OCI-LY7 (cell line): ENCODE measurements at regions not wholly inside any gene's neighbourhood (a gene's known extent, or its start where the extent isn't known, plus 50 kb on each side); places are given as distances from the start of the nearest gene placed in this dataset.

Experiments used
- BruUV-seq: library from RNA; stranded (reverse); fragments of 400-500 nt; replicated peaks from 2 replicates; lab custom pipeline; 2021; lab: Mats Ljungman, UMichigan
- CTCF ChIA-PET: fragments of 300-600 bp; sonication (Branson Sonifier 250); formaldehyde crosslinking; loops from one replicate; lab custom pipeline; 2022; ENCODE audit warnings: antibody characterized with exemption; ENCODE audit not compliant: unreplicated experiment; lab: Charles Lee
- POLR2A ChIA-PET: fragments of 300-600 bp; sonication (Branson Sonifier 250); formaldehyde crosslinking; loops from one replicate; lab custom pipeline; 2022; ENCODE audit warnings: antibody characterized with exemption; lab: Charles Lee
- DNase-seq: peaks from one replicate; pipeline ENCODE4 v3.0.0-alpha.2; 2015; ENCODE audit warnings: low spot score
- H2AFZ ChIP-seq: fragments of 200-600 bp; sonication (generic), shearing (Covaris generic); 2 replicates; pipeline ENCODE4 v1.6.1; 2014; ENCODE audit warnings: mild to moderate bottlenecking, antibody characterized with exemption, low read length, moderate library complexity
- H3K27ac ChIP-seq: fragments of 200-600 bp; sonication (generic); 2 replicates; pipeline ENCODE4 v1.5.1; 2014; ENCODE audit warnings: mixed run types, low read depth, mild to moderate bottlenecking, moderate library complexity, low read length, inconsistent platforms; ENCODE audit not compliant: poor library complexity, severe bottlenecking
- H3K36me3 ChIP-seq: fragments of 200-600 bp; sonication (generic); 2 replicates; pipeline ENCODE4 v1.6.1; 2014; ENCODE audit warnings: mild to moderate bottlenecking, antibody characterized with exemption, low read length, moderate library complexity, mixed read lengths; ENCODE audit not compliant: insufficient read depth
- H3K4me1 ChIP-seq: fragments of 200-600 bp; sonication (generic); 2 replicates; pipeline ENCODE4 v1.5.1; 2014; ENCODE audit warnings: mild to moderate bottlenecking, low read length; ENCODE audit not compliant: insufficient read depth, poor library complexity, severe bottlenecking
- H3K4me2 ChIP-seq: fragments of 200-600 bp; sonication (generic); 2 replicates; pipeline ENCODE4 v1.6.1; 2014; ENCODE audit warnings: mild to moderate bottlenecking, low read length
- H3K4me3 ChIP-seq: fragments of 200-600 bp; sonication (generic); 2 replicates; pipeline ENCODE4 v1.5.1; 2014; ENCODE audit warnings: mild to moderate bottlenecking, low read depth, low read length; ENCODE audit not compliant: poor library complexity, severe bottlenecking
- H3K79me2 ChIP-seq: fragments of 200-600 bp; sonication (generic); 2 replicates; pipeline ENCODE4 v1.6.1; 2016; ENCODE audit warnings: low read depth, mild to moderate bottlenecking, low read length, moderate library complexity, mixed read lengths; ENCODE audit not compliant: insufficient read depth
- H3K9me2 ChIP-seq: fragments of 200-600 bp; sonication (generic); 2 replicates; pipeline ENCODE4 v1.6.1; 2016; ENCODE audit warnings: mild to moderate bottlenecking, low read length, mixed read lengths; ENCODE audit not compliant: insufficient read depth
- H3K9me3 ChIP-seq: fragments of 200-600 bp; sonication (generic); 2 replicates; pipeline ENCODE4 v1.6.1; 2014; ENCODE audit warnings: mild to moderate bottlenecking, mixed run types, low read length, mixed read lengths
- H4K20me1 ChIP-seq: fragments of 200-600 bp; sonication (generic); 2 replicates; pipeline ENCODE4 v1.6.1; 2014; ENCODE audit warnings: mild to moderate bottlenecking, antibody characterized with exemption, low read length, moderate library complexity, mixed read lengths; ENCODE audit not compliant: insufficient read depth
- CTCF ChIP-seq: fragments of 200-600 bp; sonication (generic); conservative IDR thresholded peaks from 2 replicates; pipeline ENCODE4 v1.5.1; 2014; ENCODE audit warnings: mild to moderate bottlenecking, antibody characterized with exemption, low read length, moderate library complexity, mixed read lengths
- EZH2phosphoT487 ChIP-seq: fragments of 200-600 bp; sonication (generic); IDR thresholded peaks from 2 replicates; pipeline ENCODE4 v1.6.1; 2018; ENCODE audit warnings: low read depth, borderline replicate concordance, mild to moderate bottlenecking, mixed run types, antibody characterized with exemption, low read length, moderate library complexity, mixed read lengths
- intact Hi-C: fragments of 100-400 bp; cut with micrococcal nuclease; formaldehyde crosslinking; loops from one replicate; pipeline ENCODE4 v1.10.0; 2022; ENCODE audit not compliant: unreplicated experiment

GRCh38 chr5:38724301-38725030 lies 121.3 kb upstream of the OSMR start:
- POLR2A ChIA-PET: no interaction called here
- no peak overlapping the region for H3K4me3 ChIP-seq
- no peak overlapping the region for H3K27ac ChIP-seq
- no peaks in the 10 kb centered on the region for H3K4me1 ChIP-seq
- TF ChIP-seq EZH2phosphoT487 (no peak), CTCF (no peak)
- no peaks in the 10 kb centered on the region for H3K36me3 ChIP-seq
- H3K4me2 ChIP-seq: no peak overlapping the region
- no peak overlapping the region for H2AFZ ChIP-seq
- no peaks in the 10 kb centered on the region for H3K9me2 ChIP-seq
- no peaks in the 10 kb centered on the region for H3K79me2 ChIP-seq
- no peaks in the 10 kb centered on the region for H3K9me3 ChIP-seq
- no peak for DNase-seq
- no TSS peak for BruUV-seq
- no peaks in the 10 kb centered on the region for H4K20me1 ChIP-seq
- intact Hi-C loops: no loop called here
- CTCF ChIA-PET: no interaction called here

GRCh38 chr5:38725371-38725865 lies 120.4 kb upstream of the OSMR start:
- BruUV-seq: no TSS peak
- no peaks in the 10 kb centered on the region for H3K9me3 ChIP-seq
- CTCF ChIA-PET: no interaction called here
- no peak overlapping the region for H3K4me2 ChIP-seq
- H4K20me1 ChIP-seq: no peaks in the 10 kb centered on the region
- POLR2A ChIA-PET: no interaction called here
- TF ChIP-seq EZH2phosphoT487 (no peak), CTCF (no peak)
- H3K9me2 ChIP-seq: no peaks in the 10 kb centered on the region
- H2AFZ ChIP-seq: no peak overlapping the region
- no peaks in the 10 kb centered on the region for H3K36me3 ChIP-seq
- no peak overlapping the region for H3K4me3 ChIP-seq
- no peaks in the 10 kb centered on the region for H3K4me1 ChIP-seq
- intact Hi-C loops: no loop called here
- no peak for DNase-seq
- H3K79me2 ChIP-seq: no peaks in the 10 kb centered on the region
- no peak overlapping the region for H3K27ac ChIP-seq

GRCh38 chr5:38726279-38726678 lies 119.5 kb upstream of the OSMR start:
- DNase-seq: no peak
- CTCF ChIA-PET: no interaction called here
- Histone ChIP-seq H3K9me3 (no peaks in the 10 kb centered on the region), H4K20me1 (no peaks in the 10 kb centered on the region), H3K4me3 (no peak overlapping the region), H3K79me2 (no peaks in the 10 kb centered on the region), H3K36me3 (no peaks in the 10 kb centered on the region), H3K4me2 (no peak overlapping the region), H3K9me2 (no peaks in the 10 kb centered on the region), H3K27ac (no peak overlapping the region), H3K4me1 (no peaks in the 10 kb centered on the region), H2AFZ (no peak overlapping the region)
- intact Hi-C loops: no loop called here
- BruUV-seq: no TSS peak
- TF ChIP-seq CTCF: no peak
- TF ChIP-seq EZH2phosphoT487: no peak
- POLR2A ChIA-PET: no interaction called here
